Panc1 (cell line): ENCODE measurements at regions not wholly inside any gene's neighbourhood (a gene's known extent, or its start where the extent isn't known, plus 50 kb on each side); places are given as distances from the start of the nearest gene placed in this dataset.

Experiments
- ATAC-seq: fragments of 200-7000 bp; cut with Tn5 transposase; 2 replicates; pipeline ENCODE4 v1.9.1; 2020; ENCODE audit warnings: mild to moderate bottlenecking, moderate library complexity
- BruUV-seq: library from RNA; stranded (reverse); fragments of 400-500 nt; replicated peaks from 2 replicates; lab custom pipeline; 2021; lab: Mats Ljungman, UMichigan
- CTCF ChIA-PET: fragments of 300-600 bp; sonication (Branson Sonifier 250); formaldehyde crosslinking; loops from one replicate; lab custom pipeline; 2022; ENCODE audit warnings: antibody characterized with exemption; lab: Charles Lee
- POLR2A ChIA-PET: fragments of 300-600 bp; sonication (Branson Sonifier 250); formaldehyde crosslinking; loops from one replicate; lab custom pipeline; 2022; ENCODE audit warnings: antibody characterized with exemption; lab: Charles Lee
- DNase-seq: peaks from one replicate; pipeline ENCODE4 v3.0.0-alpha.2; 2010; ENCODE audit warnings: low read depth, low spot score
- H3K27ac ChIP-seq: 2 replicates; pipeline ENCODE4 v1.5.1; 2011; ENCODE audit warnings: mild to moderate bottlenecking, low read length, inconsistent platforms
- H3K27me3 ChIP-seq: fragments of 200-500 bp; sonication (Bioruptor generic); 2 replicates; pipeline ENCODE4 v1.6.0; 2014; ENCODE audit warnings: low read length, inconsistent platforms; ENCODE audit not compliant: control insufficient read depth, insufficient read depth
- H3K36me3 ChIP-seq: fragments of 200-500 bp; sonication (Bioruptor generic); 2 replicates; pipeline ENCODE4 v1.5.1; 2014; ENCODE audit warnings: inconsistent platforms, mild to moderate bottlenecking, low read length, moderate library complexity; ENCODE audit not compliant: control insufficient read depth, insufficient read depth
- H3K4me1 ChIP-seq: 2 replicates; pipeline ENCODE4 v1.5.1; 2011; ENCODE audit warnings: inconsistent platforms, mild to moderate bottlenecking, low read length, moderate library complexity; ENCODE audit not compliant: control insufficient read depth, insufficient read depth
- H3K4me3 ChIP-seq, 2 experiments: 2 replicates each; pipeline ENCODE4 v1.5.1; 2011 to 2012; ENCODE audit warnings: low read depth in 2 of 2, low read length in 2 of 2, mild to moderate bottlenecking in 2 of 2, inconsistent platforms in 1 of 2, moderate library complexity in 1 of 2
- H3K9me3 ChIP-seq: fragments of 200-500 bp; sonication (Bioruptor generic); 2 replicates; pipeline ENCODE4 v1.5.1; 2014; ENCODE audit warnings: low read depth, mild to moderate bottlenecking, inconsistent platforms, low read length, moderate library complexity; ENCODE audit not compliant: control insufficient read depth, insufficient read depth
- POLR2AphosphoS5 ChIP-seq: IDR thresholded peaks from 2 replicates; pipeline ENCODE4 v1.6.1; 2012; ENCODE audit warnings: mild to moderate bottlenecking, low read depth, low read length, moderate library complexity
- SIN3A ChIP-seq: IDR thresholded peaks from 2 replicates; pipeline ENCODE4 v1.6.1; 2012; ENCODE audit warnings: low read depth, mild to moderate bottlenecking, low read length, moderate library complexity, borderline replicate concordance; ENCODE audit not compliant: insufficient read depth
- TCF7L2 ChIP-seq: IDR thresholded peaks from 2 replicates; pipeline ENCODE4 v1.6.1; 2011; ENCODE audit warnings: mild to moderate bottlenecking, low read depth, low read length, inconsistent platforms
- in situ Hi-C: cut with HindIII; loops from 2 replicates; pipeline ENCODE4 v1.10.0; 2016; ENCODE audit warnings: low sequenced_read_pairs, low pct_unique_long_range_greater_than_20kb
- intact Hi-C: fragments of 100-400 bp; cut with micrococcal nuclease; formaldehyde crosslinking; loops from one replicate; pipeline ENCODE4 v1.10.0; 2022; ENCODE audit not compliant: unreplicated experiment
- TF ChIP-seq, protein P1 (sequence below): fragments of 450-650 bp; IDR thresholded peaks from 2 replicates; pipeline ENCODE4 v1.5.1; 2017; ENCODE audit warnings: mild to moderate bottlenecking
- TF ChIP-seq, protein P2 (sequence below), 2 experiments: IDR thresholded peaks; 2 replicates each; pipeline ENCODE4 v1.6.1; 2011 to 2012; ENCODE audit warnings: low read depth in 2 of 2, control low read depth in 1 of 2, low read length in 1 of 2, mild to moderate bottlenecking in 1 of 2, moderate library complexity in 1 of 2; ENCODE audit not compliant: insufficient read depth in 1 of 2

DNA sequence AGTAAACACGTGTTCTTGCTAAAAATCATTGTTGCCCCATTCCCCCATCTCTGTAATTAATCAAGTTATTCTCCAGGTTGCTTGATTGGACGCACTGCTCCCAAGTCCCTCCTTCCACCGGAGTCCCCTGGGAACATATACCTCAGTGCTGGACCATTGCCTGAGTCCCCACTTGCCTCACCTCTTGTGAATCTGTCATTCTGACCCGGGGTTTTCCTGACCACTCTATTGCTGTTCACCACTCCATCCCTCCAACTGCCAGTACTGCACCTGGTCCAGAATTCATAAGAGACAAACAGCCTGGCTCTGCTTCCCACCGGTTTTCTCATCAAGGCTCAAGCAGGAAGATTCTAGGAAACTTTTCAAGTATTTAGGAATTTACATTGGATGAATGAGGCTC lies 555.9 kb downstream of the VRK1 start:
- no peaks in the 10 kb centered on the region for H3K36me3 ChIP-seq
- no peak overlapping the region for H3K4me3 ChIP-seq
- no peak overlapping the region for H3K27ac ChIP-seq
- no peaks in the 10 kb centered on the region for H3K27me3 ChIP-seq
- in situ Hi-C loops, result no loop called here
- no peak for TF ChIP-seq TCF7L2
- DNase-seq (no peak), ATAC-seq (no peak)
- ChIA-PET POLR2A (no interaction called here), CTCF (no interaction called here)
- no peaks in the 10 kb centered on the region for H3K9me3 ChIP-seq
- intact Hi-C loops, result no loop called here
- H3K4me1 ChIP-seq, result no peaks in the 10 kb centered on the region
- no TSS peak for BruUV-seq

DNA sequence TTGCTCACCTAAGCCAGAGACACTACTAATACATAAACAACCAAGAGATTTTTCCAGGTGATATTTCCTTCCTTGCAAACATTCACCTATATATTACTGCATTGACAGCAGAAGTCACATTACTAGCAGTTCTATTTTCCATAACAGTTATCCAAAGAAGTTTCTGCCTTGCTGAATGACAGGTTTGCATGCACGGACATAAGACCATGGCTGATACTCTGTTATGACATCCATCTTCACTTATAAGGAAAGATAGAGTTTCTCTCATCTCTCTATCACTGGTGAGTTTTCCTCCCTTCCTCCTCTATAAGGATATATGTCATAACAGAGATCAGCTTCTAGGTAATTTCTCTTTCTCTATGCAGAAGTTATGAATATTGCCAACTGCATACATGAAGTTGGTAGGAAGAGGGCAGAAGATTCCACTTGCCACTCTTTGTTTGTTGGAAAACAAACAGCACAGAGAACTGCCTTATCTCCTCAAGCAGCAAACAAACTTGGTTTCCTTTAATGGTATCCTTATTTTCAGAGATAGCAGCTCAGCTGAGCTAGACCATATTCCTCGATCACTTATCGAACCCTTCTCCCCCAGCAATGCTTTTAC lies 557.0 kb downstream of the VRK1 start:
- intact Hi-C loops (no loop called here), in situ Hi-C loops (no loop called here)
- ChIA-PET POLR2A (no interaction called here), CTCF (no interaction called here)
- no peaks in the 10 kb centered on the region for H3K9me3 ChIP-seq
- DNase-seq (no peak), ATAC-seq (no peak)
- TF ChIP-seq, protein P1, sequence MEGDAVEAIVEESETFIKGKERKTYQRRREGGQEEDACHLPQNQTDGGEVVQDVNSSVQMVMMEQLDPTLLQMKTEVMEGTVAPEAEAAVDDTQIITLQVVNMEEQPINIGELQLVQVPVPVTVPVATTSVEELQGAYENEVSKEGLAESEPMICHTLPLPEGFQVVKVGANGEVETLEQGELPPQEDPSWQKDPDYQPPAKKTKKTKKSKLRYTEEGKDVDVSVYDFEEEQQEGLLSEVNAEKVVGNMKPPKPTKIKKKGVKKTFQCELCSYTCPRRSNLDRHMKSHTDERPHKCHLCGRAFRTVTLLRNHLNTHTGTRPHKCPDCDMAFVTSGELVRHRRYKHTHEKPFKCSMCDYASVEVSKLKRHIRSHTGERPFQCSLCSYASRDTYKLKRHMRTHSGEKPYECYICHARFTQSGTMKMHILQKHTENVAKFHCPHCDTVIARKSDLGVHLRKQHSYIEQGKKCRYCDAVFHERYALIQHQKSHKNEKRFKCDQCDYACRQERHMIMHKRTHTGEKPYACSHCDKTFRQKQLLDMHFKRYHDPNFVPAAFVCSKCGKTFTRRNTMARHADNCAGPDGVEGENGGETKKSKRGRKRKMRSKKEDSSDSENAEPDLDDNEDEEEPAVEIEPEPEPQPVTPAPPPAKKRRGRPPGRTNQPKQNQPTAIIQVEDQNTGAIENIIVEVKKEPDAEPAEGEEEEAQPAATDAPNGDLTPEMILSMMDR, result no peak
- TF ChIP-seq, protein P2, sequence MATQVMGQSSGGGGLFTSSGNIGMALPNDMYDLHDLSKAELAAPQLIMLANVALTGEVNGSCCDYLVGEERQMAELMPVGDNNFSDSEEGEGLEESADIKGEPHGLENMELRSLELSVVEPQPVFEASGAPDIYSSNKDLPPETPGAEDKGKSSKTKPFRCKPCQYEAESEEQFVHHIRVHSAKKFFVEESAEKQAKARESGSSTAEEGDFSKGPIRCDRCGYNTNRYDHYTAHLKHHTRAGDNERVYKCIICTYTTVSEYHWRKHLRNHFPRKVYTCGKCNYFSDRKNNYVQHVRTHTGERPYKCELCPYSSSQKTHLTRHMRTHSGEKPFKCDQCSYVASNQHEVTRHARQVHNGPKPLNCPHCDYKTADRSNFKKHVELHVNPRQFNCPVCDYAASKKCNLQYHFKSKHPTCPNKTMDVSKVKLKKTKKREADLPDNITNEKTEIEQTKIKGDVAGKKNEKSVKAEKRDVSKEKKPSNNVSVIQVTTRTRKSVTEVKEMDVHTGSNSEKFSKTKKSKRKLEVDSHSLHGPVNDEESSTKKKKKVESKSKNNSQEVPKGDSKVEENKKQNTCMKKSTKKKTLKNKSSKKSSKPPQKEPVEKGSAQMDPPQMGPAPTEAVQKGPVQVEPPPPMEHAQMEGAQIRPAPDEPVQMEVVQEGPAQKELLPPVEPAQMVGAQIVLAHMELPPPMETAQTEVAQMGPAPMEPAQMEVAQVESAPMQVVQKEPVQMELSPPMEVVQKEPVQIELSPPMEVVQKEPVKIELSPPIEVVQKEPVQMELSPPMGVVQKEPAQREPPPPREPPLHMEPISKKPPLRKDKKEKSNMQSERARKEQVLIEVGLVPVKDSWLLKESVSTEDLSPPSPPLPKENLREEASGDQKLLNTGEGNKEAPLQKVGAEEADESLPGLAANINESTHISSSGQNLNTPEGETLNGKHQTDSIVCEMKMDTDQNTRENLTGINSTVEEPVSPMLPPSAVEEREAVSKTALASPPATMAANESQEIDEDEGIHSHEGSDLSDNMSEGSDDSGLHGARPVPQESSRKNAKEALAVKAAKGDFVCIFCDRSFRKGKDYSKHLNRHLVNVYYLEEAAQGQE (IDR thresholded peaks at IDR 0.05; ENCODE audit: insufficient read depth in 1 of 2, low read depth in 2 of 2, low read length in 1 of 2), result no peak
- no peak for TF ChIP-seq POLR2AphosphoS5
- no peak for TF ChIP-seq TCF7L2
- no peaks in the 10 kb centered on the region for H3K27me3 ChIP-seq
- H3K27ac ChIP-seq, result no peak overlapping the region
- no peak overlapping the region for H3K4me3 ChIP-seq
- BruUV-seq, result no TSS peak
- no peaks in the 10 kb centered on the region for H3K4me1 ChIP-seq
- H3K36me3 ChIP-seq, result no peaks in the 10 kb centered on the region

DNA sequence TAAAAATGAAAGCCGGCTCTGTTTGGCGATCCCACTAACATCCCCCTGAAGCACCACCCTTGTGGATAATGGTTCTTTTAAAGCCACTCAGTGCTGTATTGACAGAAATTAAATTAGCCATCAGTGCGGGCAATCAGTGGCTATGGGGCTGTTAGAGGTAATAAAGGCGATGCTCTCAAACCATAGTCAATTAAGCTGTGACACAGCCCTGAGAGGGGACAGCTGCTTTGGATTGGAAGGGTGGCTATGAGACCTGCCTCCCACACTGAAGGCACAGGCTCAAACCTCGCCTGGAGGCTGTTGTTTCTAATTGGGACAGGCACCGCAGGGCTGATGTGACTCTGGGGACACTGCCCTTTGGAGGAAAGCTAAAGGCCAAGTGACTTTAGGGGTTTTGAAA lies 562.2 kb downstream of the VRK1 start:
- DNase-seq (no peak), ATAC-seq (no peak)
- Histone ChIP-seq H3K4me3 (no peak overlapping the region), H3K4me1 (no peaks in the 10 kb centered on the region), H3K36me3 (no peaks in the 10 kb centered on the region), H3K9me3 (no peaks in the 10 kb centered on the region), H3K27ac (no peak overlapping the region), H3K27me3 (no peaks in the 10 kb centered on the region)
- TF ChIP-seq POLR2AphosphoS5 (no peak), TCF7L2 (no peak), SIN3A (no peak)
- TF ChIP-seq, protein P1, result no peak
- CTCF ChIA-PET, result no interaction called here
- intact Hi-C loops, result no loop called here
- BruUV-seq, result no TSS peak
- POLR2A ChIA-PET, result no interaction called here
- in situ Hi-C loops, result no loop called here
